ENCODE measurements at regions not wholly inside any gene's neighbourhood (a gene's known extent, or its start where the extent isn't known, plus 50 kb on each side); places are given as distances from the start of the nearest gene placed in this dataset.

DNA sequence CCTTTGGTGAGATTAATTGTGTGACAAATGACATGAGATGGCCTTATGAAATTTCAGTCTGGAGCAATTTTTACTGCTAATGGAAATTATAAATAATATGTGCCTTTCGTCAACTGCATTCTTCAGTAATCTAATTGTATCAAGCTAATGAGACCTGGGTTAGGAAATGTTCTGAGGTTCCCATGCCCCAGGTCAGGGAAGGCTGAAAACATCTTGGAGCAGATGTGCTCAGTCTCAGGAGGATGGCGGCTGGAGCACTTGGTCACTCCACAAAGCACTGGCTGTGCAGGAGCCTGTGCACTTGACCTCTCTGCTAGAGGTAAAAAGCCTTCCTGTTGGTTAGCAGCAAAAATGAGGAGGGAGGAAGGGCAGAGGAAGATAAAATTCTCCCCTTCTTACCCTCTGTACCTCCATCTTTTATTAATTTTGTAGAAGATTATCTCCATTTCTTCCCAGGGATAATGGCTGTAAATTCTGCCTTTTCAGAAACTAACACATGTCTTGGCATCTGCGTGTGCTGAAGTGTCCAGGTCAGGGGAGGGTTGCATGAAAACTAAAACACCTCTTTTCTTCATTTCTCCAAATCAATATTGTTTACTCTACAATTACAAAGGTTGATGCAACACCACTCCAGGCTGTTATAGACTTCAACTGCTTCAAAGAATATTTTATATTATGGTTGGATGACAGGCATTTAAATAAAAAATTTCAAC lies 1606.4 kb upstream of the ACVR2A start:
- no peak for DNase-seq (ENCODE audit: low spot score)

DNA sequence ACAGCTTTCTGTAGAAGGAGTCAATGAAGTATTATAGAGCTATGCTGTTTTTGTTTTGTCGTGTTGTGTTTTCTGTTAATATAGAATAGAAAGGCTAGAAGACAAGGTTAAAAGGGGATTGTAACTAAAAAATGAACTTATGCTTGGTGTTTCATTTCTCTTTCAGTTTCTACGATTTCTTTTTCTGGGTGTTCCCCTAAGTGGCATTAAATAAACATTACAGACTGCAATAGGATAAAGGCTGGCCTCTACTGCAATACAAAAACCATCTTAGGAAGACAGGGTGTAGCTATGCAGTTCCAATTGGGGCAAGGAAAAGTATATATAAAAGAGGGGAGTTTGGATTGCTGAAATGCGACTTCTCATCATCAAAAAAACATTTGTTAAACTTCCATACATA lies 1609.7 kb upstream of the ACVR2A start:
- DNase-seq (ENCODE audit: low spot score) = no peak

DNA sequence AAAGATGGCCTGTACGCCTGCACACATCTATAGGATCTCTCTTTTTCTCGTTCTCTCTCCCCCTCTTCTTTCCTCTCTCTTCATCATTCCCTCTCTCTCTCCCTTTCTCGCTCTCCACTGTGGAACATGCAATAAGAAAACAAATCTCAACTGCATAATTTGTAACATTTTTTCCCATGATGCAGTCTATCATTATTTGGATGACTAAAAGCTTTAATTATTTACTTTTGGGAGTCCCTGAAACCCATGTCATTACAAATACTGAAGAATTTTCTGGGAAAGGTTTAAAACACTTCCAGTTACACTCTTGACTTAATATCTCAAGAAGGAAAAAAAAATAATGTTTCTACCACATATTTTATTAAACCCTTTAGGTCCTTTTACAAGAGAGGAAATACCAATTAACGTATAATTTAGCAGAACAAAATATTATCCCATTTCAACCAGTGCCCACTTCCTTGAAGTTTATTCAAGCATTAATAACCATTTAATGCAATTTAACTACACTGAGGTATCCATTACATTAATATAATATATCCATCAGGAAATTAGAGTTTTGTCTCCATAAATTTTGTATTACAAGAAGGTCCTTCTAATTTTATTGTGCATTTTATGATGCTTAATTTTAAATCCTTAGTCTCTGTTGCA lies 1615.2 kb upstream of the ACVR2A start:
- no peak for DNase-seq (ENCODE audit: low spot score)

GRCh38 chr2:146228466-146229058 lies 1616.3 kb upstream of the ACVR2A start:
- DNase-seq (ENCODE audit: low spot score) = no peak

- no peak for DNase-seq (ENCODE audit: low spot score)
These were observed 1616.8 kb upstream of the ACVR2A start for GRCh38 chr2:146228020-146228393.

DNA sequence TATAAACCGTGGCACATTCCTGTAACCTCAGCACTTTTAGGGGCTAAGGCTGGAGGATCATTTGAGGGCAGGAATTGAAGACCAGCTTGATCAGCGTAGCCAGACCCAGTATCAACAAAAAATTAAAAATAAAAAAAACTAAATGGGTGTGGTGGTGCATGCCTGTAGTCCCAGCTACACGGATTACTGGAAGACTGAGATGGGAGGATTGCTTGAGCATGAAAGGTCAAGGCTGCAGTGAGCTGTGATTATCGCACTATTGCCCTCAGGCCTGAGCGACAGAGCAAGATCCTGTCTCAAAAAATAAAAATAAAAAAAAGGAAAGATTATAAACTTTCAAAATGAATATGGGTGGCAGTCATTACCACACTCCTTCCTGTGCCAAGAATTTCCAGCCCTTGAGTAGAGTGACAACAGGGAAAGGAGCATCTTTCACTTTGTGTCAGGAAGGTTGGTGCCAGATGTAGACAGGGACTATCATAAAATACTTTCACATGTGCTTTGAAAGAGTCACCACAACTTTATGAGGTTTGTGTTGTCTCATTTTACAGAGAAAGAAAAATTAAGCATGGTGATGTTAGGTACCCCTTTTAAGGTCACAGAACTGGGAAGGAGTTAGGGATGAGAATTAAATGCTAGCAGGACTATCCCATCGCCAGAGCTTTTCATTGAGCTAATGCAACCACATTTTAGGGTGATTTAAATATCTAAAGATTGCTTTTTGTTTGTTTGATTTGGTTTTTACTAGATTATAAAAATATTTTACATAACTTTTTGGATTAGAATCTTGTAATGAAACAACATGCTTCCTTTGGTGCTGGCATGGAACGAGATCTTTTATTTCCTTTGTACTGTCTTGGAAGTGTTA lies 1617.4 kb upstream of the ACVR2A start:
- no peak for DNase-seq (ENCODE audit: low spot score)

GRCh38 chr2:146226077-146226476 lies 1618.8 kb upstream of the ACVR2A start:
- DNase-seq (ENCODE audit: low spot score) = no peak

DNA sequence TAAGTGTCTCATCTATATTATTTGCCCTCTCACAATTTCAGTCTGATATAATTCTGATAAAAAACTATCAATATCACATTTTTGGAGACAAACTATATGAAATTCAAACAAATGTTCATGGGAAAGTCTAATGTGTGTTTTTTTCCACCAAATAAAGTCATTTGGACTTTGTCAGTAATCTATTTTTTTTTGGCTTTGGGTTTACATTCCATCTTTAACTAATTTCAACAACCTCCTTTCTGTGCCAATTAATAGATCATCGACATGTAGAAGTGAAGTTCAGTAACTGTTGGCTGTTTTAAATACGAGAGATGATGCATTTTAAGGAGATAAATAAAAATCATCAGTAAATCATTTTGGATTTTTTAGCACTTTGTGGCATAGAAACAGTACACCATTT lies 1623.0 kb upstream of the ACVR2A start:
- DNase-seq (ENCODE audit: low spot score) = no peak

- DNase-seq (ENCODE audit: low spot score) = no peak
These were observed 1623.9 kb upstream of the ACVR2A start for GRCh38 chr2:146220957-146221356.

GRCh38 chr2:146214394-146214929 lies 1630.4 kb upstream of the ACVR2A start:
- no peak for DNase-seq (ENCODE audit: low spot score)

- DNase-seq (ENCODE audit: low spot score) = no peak
These were observed 1631.2 kb upstream of the ACVR2A start for GRCh38 chr2:146213674-146214073.

DNA sequence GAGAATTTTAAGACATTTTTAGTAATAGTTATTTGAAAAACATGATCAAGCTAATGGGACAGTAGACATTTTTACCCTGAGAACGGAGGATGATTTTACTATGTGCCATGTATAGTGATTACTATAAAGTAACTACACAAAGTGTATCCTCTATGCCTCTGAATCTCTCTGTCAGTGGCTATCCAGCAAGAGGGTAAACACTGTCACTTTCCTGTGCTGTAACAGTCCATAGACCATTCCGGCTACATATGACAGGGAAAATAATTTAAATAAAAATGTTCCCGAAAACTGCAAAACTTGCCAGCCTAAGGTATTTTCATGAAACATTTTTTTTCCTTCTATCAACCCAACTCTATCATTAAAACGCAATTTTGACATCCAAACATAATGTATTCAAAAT lies 1632.2 kb upstream of the ACVR2A start:
- no peak for DNase-seq (ENCODE audit: low spot score)

- no peak for DNase-seq (ENCODE audit: low spot score)
These were observed 1635.0 kb upstream of the ACVR2A start for GRCh38 chr2:146209842-146210275.

- DNase-seq (ENCODE audit: low spot score) = no peak
These were observed 1636.9 kb upstream of the ACVR2A start for GRCh38 chr2:146207901-146208300.

DNA sequence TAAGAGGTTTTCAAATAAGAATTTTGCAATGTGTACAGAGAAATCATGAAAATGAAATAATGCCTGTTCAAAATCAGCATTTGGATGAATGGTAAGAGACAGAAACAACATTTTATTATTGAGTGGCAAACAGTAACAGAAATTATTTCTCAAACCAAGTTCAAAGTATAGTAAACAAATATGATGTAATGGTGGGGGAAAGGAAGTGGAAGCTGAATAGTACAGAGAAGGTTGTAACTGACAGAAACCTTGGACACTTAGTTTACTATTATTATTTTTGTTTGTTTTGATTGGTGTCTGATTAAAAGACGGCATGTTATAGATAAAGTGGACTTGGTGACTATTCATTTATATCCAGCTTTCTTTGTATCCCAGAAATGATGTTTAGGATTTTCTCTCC lies 1637.4 kb upstream of the ACVR2A start:
- no peak for DNase-seq (ENCODE audit: low spot score)

- no peak for DNase-seq (ENCODE audit: low spot score)
These were observed 1641.7 kb upstream of the ACVR2A start for GRCh38 chr2:146203064-146203624.

DNA sequence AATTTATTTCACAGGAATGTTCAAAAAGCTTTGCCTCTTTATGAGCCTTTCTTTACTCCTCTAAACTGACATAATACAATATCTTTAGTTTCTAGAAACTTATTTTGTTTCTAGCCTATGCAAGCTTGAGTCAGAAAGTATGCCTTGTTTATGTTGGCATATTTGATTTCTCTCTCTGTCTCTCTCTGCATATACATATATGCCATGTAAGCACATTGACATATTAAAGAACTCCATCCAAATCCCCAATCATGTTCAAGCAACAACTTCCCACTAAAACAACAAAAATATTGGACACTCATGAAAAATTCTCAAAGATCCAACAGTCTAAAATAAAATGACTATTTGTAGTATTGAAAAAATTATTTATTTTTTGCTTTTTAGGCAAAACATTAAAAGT lies 1651.2 kb upstream of the ACVR2A start:
- no peak for DNase-seq (ENCODE audit: low spot score)

DNA sequence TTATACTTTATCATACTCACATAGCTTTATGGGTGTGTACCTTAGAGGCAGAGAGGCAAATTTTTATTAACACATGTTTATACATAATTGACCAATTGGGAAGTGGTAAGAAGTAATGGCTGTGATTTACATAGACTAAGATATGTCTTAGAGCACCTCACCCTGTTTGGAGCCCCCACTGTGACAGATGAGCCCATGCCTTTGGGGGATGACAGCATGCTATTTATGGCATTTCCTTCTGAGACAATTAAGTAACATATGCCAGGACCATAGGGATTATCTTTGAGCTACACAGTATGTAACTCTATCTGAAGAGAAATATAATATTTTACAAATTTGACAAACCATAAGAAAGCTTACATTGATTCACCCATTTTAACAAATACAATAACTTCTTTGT lies 1655.3 kb upstream of the ACVR2A start:
- DNase-seq (ENCODE audit: low spot score) = no peak

DNA sequence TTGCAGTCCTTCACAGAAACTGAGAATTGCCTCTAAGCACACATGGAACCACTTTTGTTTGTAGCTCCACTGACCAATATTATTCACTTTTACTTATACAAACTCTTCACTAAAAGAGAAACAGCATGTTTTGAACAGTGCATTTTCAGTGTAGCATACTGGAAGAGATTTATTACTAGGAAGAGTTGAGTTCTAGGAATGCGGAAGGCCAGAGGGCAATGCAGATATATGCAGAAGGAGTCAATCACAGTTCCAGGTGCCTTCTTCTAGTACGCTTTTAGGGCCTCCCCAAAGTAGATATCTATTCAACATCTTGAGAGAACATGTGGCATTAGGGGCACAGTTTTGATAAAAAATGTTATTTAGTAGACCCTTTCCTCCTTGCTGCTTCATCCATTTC lies 1654.0 kb upstream of the ZEB2 start:
- no peak for DNase-seq (ENCODE audit: low spot score)

DNA sequence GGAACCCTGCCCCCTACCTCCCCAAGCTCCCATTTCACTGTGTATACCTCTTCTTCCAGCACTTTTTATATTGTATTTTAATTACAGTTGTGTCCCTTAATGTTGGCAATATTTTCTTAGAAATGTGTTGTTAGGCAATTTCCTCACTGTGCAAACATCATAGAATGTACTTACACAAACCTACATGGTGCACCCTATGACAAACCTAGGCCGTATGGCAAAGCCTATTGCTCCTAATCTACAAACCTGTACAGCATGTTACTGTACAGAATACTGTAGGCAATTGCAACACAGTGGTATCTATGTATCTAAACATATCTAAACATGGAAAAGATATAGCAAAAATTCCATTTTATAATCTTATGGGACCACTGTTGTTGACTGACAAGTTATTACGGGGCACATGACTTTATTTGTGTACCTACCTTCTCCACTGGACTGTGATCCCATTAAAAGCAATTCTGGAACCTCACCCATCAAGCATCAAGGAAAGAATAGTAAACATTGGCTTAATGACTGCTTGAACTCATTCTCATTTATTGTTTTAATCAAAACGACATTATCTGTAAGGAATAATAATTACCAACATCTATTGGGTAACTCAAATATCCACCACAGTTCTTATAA lies 1641.5 kb upstream of the ZEB2 start:
- no peak for DNase-seq (ENCODE audit: low spot score)

- no peak for DNase-seq (ENCODE audit: low spot score)
These were observed 1638.3 kb upstream of the ZEB2 start for GRCh38 chr2:146158072-146158674.
